ENCODE measurements at regions not wholly inside any gene's neighbourhood (a gene's known extent, or its start where the extent isn't known, plus 50 kb on each side); places are given as distances from the start of the nearest gene placed in this dataset.

DNA sequence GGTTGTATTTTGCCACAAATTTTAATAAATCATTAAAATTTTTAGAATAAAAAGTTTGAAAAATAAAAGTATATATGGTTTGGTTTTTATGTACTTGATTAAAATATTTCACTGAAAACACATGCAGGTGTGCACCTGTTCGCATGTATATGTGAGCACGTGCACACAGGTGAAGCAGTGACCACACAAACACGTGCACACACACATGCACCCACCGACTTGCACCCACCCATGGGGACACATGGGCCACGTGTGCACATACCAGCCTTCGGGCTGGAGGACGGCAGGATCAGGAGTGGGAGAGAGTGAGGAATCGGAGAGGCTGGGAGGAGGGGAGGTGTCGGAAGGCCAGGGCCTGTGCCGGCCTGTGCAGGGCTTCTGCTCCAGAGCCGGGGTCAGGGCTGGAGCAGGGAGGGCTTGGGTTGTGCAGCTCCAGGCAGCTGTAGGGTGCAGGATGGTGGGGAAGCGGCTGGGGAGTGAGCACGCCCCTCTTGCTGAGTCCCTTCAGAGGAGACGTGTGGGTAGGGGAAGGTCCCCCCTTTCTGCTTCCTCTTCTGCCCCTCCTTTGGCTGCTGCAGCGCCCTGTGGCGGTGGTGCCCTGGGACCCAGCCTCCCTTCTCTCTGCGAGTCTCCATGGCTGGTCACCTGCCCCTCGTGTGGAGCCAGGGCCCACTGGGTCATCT, 106.9 kb upstream of the HDAC4 start:
- TF ChIP-seq EZH2 (IDR thresholded peaks at IDR 0.05), result no peak
- TF ChIP-seq, protein P1, sequence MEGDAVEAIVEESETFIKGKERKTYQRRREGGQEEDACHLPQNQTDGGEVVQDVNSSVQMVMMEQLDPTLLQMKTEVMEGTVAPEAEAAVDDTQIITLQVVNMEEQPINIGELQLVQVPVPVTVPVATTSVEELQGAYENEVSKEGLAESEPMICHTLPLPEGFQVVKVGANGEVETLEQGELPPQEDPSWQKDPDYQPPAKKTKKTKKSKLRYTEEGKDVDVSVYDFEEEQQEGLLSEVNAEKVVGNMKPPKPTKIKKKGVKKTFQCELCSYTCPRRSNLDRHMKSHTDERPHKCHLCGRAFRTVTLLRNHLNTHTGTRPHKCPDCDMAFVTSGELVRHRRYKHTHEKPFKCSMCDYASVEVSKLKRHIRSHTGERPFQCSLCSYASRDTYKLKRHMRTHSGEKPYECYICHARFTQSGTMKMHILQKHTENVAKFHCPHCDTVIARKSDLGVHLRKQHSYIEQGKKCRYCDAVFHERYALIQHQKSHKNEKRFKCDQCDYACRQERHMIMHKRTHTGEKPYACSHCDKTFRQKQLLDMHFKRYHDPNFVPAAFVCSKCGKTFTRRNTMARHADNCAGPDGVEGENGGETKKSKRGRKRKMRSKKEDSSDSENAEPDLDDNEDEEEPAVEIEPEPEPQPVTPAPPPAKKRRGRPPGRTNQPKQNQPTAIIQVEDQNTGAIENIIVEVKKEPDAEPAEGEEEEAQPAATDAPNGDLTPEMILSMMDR (IDR thresholded peaks at IDR 0.05), result no peak

All from neural progenitor cell (in vitro differentiated cells).